GM19463 (cell line): ENCODE measurements at regions not wholly inside any gene's neighbourhood (a gene's known extent, or its start where the extent isn't known, plus 50 kb on each side); places are given as distances from the start of the nearest gene placed in this dataset.
A peak's percentile ranks its signal among the peaks of the same experiment; 100 is the strongest.

Source experiments
- ATAC-seq: cut with Tn5 transposase; IDR thresholded peaks from one replicate; pipeline ENCODE4 v1.9.1; 2021; ENCODE audit warnings: mild to moderate bottlenecking, moderate library complexity; ENCODE audit not compliant: unreplicated experiment

- no peak for ATAC-seq
Measured at GRCh38 chrX:114332766-114333165, 251.1 kb upstream of the HTR2C start.

DNA sequence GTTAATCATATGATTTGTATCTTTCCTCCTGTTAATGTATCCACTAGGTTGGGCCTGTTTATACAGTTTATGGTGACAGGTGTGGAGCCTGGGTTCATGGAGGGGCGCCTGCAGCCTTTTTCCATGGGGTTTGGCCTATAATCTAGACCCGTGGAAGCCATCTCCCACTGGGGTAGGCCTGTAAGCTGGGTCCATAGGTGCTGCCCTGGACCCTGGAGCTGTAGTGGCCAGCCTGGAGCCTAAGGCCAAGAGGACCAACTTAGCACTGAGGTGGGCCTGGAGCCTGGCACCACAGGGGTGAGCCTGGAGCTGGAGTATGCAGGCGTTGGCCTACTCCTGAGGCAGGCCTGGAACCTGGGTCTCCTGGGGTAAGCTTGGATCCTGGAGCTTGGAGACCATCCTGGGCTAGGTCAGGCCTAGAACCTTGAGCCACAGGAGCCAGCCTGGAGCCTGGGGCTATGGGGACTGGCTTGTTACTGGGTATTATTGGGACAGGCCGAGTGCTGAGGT is 249.4 kb upstream of the HTR2C start:
- ATAC-seq, result no peak

GRCh38 chrX:114338870-114339269 is 245.0 kb upstream of the HTR2C start:
- ATAC-seq, result no peak

DNA sequence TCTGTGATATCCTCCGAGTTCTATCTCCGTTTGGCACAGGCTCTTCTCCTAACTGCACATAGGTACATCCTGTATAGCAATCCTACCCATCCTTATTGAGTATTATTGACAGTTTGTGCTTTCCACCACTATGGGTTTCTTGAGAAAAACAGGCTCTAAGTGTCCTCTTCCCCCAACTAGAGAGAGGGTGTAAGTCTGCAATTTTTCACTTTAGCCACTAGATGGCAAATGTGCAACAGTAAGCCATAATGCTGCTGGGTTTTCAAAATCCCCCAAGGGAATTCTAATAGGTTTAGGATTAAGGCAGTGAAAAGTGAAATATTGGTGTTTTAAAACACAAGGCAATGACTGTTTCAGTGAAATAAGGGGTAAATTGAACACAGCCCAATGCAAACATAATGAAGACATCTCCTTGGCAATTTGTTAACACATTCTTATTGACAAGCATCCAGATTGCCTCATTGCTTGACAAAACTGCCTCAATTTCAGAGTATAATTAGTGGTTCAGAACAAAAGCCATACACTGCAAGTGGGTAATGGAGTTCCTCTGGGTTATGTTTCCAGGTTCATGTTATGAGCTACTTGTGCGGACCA is 239.0 kb upstream of the HTR2C start:
- ATAC-seq, result peak; percentile 82

- no peak for ATAC-seq
Measured at GRCh38 chrX:114361076-114361725, 222.7 kb upstream of the HTR2C start.

DNA sequence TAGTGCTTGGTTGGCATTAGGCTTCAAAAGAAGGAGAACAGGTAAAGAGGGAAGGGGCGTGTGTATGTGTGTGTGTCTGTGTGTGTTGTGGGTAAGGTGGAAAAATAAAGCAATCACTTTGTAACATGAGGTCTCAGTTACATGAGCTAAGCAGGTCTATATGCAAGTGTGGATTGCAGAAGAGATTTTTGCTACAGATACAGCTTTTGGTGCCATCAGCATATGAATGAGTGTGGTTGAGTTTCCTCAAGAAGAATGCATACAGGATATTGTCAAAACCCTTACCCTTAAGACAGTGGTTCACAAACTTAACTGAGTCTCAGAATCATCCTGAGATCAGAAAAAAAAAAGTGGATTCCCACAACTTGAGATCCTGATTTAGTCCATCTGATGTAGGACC is 220.5 kb upstream of the HTR2C start:
- no peak for ATAC-seq

GRCh38 chrX:114365065-114365834 is 218.6 kb upstream of the HTR2C start:
- ATAC-seq, result no peak

- ATAC-seq, result no peak
Measured at GRCh38 chrX:114372937-114373336, 210.9 kb upstream of the HTR2C start.

DNA sequence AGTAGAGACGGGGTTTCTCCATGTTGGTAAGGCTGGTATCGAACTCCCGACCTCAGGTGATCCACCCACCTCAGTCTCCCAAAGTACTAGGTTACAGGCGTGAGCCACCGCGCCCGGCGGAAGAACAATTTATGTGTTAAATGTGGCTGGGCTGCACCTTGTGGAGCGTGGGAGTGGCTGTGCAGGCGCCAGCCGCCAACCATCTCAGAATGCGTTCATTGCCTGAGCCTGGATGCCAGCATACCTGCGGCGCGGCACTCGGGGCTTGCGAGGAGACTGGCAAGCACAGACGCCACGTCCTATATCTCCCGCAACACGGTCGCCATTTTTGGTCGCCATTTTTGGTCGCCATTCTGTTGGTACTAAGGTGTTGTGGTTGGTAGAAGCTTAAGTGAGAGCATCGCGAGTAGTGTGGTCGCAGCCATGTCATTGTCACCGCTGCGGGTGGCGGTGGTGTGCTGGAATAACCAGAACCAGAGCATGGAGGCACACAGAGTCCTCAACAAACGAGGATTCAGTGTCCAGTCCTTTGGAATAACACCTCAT is 193.6 kb upstream of the HTR2C start:
- ATAC-seq, result no peak
